DMS153 treated with DMSO at 0.1 percent for 48 hours (cell line): ENCODE measurements at regions not wholly inside any gene's neighbourhood (a gene's known extent, or its start where the extent isn't known, plus 50 kb on each side); places are given as distances from the start of the nearest gene placed in this dataset.

Source experiments
- DNase-seq: peaks from one replicate; lab custom pipeline; 2025; ENCODE audit not compliant: unreplicated experiment; lab: John Stamatoyannopoulos, UW

DNA sequence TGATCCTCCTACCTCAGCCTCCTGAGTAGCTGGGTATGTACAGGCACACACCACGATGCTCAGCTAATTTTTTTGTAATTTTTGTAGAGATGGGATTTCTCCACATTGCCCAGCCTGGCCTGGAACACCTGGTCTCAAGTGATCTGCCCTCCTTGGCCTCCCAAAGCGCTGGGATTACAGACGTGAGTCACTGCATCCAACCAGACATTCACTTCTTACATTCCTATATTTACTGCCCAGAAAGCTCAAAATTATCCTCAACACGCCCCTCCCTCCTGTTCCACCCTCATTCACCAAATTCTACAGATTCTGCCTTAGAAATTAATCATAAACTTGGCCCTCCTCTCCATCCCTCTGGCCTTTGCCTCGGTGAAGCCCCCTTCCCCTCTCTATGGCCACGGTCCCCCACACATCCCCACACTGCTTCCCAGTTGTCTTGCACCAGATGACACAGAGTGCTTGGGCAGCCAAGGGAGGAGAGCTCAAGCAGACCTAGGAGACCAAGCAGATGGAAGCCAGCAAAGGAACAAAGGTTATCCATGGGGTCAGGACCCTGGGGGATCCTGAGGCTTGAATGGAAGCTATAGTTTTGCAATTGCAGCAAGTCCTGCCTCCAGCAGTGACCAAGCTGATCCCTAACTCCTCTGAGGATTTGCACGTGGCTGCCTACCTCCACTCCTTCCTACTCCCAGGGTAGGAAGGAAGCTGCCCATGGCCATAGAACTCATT lies 213.2 kb upstream of the FOXN3 start:
- no peak for DNase-seq

DNA sequence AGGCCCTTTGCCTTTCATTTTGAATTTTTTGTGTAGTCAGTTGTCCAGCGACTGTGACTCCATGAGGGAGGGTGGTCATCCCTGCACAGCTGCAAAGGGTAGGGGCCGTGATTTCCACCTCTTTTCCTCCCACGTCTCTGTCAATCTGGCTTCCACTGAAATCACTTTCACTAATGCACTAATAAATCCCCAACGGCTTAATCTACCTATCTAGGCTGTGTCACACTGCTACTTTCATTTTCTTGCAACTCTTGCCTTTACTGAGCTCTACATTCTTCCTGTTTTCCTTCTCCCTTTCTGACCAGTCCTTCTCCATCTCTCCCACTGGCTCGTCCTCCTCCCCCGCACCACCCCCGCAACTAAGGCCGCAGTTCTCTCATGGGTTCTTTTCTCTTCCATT lies 212.3 kb upstream of the FOXN3 start:
- DNase-seq, result no peak

DNA sequence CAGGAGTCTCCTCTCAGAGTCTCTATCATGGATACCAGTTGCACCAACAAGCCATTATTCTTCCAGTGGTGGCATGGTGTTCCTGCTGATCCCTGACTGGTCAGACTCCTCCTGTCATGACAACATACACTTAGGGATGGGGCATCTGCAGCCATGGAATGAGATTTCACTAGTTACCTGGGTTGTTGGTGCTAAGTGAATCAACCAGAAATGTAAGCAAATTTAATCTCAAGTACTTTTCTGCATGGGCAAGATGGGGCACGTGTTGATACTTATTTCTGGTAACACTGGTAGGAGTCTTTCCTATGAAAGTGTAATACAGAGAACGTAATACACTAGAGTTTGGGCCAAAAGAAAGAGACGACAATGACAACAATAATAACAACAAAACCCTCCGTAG lies 211.5 kb upstream of the FOXN3 start:
- DNase-seq, result no peak

DNA sequence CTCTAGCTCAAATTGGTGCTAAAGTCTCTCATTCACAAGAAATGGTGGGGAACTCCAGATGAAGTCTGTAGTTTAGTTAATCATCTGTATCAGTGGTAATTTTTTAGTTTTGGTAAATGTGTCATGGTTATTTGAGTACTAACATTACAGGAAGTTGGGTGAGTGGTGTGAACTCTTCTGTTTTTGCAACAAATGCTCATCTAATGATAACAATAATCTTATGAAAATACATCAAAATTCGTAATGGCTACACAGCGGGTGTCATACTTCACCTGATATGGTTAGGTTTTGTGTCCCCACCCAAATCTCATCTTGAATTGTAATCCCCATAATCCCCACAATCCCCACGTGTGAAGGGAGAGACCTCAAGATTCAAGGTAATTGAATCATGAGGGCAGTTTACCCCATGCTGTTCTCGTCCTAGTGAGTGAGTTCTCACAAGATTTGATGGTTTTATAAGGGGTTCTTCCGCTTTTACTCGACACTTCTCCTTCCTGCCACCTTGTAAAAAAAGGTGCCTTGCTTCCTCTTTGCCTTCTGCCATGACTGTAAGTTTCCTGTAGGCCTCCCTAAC lies 209.3 kb upstream of the FOXN3 start:
- DNase-seq, result no peak

DNA sequence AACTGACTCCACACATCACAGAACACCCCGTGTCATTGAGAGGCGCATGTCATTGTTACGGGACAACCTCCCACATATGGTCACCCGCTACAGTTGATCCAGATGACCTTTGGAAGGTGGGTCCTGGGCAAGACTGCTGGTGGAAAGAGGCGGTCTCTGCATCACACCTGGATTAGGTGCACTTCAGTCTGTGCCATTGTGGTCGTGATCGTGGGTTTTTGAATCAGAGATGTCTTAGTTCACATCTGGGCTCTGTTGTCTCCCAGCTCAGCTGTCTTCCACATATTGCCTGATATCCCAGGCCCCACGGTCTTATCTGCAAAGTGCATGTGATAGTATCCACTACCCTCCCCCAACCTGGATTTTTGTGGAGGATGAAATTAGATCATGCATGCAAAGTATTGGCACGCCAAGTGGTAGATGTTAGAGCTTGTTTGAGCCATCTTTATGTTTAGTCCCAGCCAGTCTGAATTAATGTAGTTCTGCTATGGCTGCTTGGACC lies 208.7 kb upstream of the FOXN3 start:
- no peak for DNase-seq

DNA sequence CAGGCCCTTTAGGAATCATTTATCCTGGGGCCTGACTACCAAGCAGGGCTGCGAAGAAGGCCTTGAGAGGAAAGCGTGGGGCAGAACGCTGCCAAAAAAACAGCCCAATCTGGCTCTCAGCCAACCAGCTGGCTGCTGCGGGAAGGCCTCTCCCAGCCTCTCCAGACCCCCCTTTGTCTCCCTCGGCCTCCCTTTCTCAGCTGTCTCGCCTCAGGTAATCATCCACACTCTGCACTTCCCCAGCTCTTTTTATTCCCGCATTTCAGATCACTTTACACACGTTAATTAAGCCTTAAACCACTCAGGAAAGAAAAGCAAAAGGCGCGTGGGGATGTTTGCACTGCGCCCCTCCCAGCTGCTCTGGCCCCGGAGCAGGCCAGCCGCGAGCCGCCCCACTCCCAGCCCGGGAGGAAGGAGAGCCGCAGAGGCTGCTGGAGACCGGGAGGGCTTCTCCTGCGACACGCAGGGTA lies 208.2 kb upstream of the FOXN3 start:
- peak; percentile 67 for DNase-seq

DNA sequence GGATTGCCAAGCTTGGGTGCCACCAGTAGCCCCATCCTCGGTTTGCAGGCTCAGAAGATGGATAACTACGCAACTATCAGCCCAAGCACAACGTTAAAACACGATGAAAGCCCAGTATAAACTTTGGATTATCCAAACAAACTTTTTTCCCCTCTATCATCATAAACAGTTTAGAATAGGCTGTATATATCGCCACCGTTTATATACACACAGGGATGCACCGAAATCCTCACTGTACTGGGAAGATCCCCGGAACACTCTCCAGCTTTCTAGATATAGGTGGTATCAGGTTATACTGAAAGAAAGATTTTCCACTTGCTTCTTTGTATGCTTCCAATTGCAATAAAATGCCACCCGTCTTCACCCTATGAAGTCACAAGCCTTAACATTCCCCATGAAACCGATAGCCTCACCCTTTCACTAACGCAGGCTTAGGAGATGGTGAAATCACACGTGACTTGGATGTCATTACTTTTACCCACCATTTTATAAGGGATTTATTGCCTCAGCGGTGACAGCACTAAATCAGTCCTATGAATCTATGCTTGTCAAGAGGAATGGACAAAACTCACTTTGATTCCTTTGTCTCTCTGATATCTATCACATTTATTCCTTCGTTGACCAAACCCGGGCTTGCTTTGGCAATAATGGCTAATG lies 207.6 kb upstream of the FOXN3 start:
- peak; percentile 65 for DNase-seq

DNA sequence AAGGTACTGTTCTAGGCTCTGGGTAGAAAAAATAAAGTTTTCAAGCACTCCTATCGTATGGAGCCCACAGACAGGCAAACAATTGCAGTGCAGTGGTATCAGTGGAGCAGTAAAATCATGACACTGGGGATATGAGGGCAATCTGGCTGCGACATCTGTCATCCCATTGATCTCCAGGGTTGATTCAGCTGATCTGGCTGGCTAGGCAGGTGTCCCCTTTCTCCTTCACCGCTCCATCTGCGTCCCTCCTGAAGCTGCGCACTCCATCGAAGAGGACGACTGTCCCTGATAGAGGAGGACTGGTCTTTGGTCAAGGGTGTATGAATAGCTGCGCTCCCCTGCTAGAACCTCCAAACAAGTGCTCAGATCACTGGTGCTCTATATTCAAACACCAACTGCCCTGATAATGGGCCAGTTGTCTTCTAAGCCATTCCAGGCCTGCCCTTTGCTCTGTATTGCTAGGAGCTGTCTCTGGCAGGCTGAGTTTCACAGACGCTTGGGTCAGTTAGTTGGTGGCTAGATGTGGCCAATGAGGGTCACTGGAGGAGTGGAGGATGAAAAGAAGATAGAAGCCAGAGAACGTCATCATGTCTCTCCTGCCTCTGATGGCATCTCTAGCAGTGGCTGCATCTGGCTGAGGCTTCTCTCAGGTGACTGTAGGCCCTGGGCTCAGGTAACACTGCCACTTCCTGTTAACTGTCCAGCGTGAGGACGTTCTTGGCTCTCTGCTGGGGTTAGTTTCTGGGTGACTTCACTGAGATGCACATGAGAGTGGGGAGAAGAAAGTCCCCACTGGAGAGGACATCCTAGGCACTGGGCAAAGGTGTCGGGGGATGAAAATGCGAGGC lies 205.0 kb upstream of the FOXN3 start:
- DNase-seq, result no peak

DNA sequence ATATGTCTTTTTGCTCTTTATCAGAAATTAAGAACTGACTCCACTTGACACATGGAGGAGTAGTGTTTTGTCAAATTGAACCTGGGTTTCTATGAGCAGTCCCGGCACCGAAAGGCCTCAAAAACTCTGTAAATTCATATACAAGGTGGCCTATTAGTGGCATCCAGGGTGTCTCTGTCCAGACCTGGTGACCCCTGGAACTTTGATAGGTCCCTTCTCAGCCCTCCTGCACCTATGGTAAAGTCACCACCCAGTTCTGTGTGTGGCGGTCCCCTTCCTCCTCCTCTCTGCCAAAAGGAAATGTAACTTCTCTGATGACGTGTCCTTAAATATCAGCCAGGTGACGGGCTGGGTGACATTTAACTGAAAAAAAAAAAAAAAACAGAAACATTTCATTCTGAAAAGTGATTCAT lies 204.0 kb upstream of the FOXN3 start:
- no peak for DNase-seq

DNA sequence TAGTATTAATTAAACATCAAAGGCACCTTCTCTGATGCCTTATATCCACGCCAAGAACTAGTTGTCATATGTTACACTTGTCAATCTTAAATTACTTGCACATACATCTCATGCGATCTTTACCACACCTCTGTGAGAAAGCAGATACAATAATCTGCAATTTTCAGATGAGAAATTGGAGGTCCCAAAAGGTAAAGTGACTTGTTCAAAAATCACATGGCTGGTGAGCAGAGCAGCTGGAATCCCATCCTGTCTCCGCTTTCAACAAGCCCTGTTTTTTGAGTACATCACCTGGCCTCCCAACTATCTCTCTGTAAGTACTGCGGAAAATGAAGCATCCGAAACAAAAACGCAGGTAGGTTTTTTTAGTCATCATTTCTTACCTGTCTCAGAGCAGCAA lies 203.4 kb upstream of the FOXN3 start:
- no peak for DNase-seq

DNA sequence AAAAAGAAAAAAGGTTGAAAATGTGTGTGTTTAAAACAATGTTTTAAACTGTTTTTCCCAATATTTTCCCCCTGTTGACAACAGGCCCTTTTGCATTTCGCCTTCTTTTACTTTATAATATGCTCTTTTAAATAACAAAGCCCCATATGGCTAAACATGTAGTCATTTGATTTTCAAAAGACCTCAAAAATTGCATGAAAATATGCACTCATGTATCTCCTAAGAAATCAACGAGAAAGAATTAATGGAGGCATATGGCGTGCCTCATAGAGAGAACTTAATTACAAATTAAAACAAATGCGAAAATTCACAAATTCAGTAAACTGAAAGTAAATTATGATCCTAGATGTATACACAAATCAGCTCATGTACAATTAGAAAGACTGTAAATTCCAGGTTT lies 202.6 kb upstream of the FOXN3 start:
- no peak for DNase-seq

DNA sequence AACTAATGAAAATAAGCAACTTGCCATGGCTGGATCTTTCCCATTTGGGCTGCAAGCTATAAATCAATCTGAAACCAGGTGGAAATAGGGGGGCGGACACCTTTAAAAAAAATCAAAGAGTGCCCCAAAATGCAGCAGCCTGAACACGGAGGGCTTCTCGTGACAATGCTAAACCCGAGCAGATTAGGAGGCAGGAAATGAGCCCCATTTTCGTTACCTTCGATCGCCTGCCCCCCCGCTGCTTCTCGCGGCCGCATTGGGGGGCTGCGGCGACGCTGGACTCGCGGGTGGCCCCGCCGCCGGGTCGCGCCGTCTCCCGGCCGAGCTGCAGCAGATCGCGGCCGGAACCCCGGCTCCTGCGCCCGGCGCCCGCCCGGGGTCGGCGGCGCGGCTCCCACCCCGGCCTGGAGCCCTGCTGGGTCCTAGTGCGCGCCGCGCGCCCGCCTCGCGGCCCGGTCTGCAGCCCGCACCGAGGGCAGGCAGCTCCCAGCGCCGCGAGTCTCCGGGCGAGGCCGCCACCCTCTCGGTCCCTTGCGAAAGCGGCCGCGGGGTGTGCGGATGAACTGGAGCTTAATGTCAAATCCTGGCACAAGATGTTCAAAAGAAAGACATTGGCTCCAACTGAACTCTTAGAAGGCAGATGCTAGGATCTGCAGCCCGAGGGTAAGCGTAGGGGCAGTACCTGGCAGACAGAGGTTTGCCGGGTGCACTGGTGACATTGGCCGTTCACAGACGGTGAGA lies 201.9 kb upstream of the FOXN3 start:
- peak; percentile 87 for DNase-seq

DNA sequence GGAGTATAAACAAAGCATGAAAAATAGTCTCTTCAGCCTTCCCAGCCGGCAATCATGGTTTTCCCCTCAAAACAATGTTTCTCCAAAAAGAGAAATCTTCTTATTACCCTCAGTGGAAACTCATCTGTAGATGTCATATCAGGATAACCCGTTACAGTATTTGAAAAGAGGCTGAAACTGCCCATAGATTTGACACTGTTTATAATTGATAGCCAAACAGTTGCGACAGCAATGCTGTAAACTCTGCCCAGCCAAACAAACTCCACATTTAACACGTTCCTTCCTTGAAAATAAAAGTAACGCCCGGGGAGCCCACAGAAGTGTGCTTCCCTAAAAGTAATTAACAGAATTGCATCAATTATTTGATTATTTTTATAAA lies 201.3 kb upstream of the FOXN3 start:
- no peak for DNase-seq

DNA sequence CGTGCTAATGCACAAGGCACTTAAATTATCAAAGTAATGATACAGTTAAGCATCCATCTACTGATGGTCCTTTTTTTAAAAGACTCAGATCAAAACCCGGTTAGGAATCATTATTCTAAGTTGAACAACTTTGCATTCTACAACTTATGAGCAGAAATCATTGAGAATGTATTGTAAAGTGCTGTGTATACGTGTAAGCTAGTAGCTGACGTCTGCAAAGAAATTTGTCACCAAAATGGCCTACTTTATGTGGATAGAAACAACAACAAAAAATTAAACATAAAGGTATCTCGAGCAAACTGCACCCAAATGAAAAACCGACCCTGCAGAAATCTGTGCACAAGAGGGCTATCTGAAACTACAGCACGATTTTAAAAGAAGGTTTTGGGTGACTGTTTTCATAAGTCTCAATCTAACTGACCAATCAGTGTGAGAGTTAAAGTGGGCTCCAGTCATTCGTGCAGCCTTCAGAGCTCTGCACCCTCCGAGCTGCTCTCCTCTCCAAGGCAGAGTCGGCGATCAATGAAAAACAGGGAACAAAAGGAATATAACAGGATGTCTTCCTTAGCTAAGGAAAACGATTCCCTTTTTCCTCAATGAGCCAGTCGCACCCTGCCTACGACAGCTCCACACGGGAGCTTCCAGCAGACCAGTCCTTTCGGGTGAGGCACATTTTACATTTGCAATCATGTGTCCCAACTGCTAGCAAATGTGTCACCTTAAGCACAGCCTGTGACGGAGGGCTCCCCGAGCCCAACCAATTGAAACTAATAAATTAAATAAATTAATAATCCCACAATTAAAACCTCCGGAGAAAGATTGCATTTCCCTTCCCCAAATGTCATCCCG lies 200.7 kb upstream of the FOXN3 start:
- no peak for DNase-seq

DNA sequence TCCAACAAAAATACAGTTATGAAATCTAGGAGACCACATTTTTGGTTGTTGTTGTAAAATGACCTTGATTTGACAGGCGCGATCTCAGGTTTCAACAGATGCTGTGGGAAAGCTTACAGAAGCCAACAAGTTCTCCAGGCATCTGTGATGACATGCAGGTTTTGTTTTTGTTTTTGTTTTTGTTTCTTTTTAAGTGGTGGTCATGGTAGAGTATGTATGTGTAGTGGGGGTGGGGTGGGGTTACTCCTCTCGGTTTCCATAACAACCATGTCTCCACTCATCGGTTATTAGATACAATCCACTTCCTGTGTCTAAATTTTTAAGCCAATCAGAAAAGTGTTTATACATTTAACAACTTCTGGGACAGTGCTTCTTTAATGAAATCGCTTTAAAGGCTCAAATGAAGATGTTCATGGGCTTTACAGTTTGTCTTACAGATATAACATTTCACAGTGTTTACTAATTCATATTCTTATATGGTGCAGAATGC lies 199.9 kb upstream of the FOXN3 start:
- no peak for DNase-seq

DNA sequence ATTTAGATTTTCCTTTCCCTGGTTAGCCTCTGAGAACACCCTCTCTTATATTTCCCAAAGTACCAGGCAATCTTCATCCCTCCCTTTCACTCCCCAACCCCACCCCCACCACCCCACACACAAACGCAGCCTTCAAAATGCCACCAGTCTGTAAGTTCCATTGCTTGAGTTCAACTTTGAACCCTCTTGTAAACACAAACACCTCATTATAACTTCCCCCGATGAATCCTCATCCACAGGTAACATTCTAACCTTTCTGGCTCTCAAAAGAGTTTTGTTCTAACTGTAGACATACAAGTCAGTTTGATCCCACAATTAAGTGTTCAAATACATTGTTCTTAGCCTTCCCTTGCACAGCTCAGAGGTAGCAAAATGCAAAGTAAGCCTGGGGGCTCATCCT lies 199.4 kb upstream of the FOXN3 start:
- DNase-seq, result no peak

DNA sequence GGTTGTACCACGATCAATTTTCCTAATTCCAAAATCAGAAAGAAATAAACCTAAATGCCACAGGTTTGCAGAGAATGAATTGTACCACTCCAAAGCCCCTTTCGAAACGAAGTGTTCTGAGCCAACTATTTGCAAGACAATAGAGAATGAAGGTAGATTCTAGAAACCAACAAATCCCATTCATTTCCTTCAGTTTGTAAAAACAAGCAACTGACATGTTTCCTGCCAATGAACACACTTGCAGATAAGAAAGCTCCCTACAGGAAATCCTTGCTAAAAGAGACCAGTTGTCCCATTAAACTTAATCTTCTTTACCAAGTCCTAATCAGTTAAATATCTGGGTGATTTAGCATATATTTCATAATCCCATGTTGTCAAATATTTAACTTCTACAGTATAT lies 198.4 kb upstream of the FOXN3 start:
- DNase-seq, result no peak

DNA sequence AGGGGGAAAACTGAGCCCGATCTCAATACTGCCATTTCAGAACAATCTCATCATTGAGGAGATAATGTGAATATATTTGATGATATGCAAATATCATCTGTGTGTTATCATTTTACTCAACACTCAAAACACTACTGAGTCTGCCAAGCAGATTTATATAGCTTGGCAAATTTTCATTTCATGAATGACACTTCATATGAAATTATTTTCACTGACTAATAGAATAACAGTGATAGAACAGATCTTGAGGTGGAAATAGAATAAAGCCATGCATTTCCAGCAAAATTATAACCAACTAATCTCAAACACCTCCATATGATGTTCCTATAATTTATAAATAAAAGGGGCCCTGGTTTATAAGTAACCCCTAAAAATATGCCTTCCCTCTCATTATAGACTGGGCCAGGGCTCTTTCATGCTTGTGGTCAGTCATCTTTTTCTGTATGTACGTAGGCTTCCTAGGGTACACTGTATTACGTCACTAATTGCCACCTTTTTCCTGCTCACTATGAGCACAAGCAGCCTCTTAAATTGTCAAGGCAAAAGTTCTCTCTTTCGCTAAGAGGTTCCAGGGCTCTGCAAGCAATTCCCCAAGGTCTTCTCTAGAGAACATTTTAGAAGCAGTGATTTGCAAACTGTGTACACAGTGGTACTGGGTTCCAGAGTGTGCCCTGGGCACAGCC lies 197.1 kb upstream of the FOXN3 start:
- DNase-seq, result no peak
